H9 (cell line): ENCODE measurements at regions not wholly inside any gene's neighbourhood (a gene's known extent, or its start where the extent isn't known, plus 50 kb on each side); places are given as distances from the start of the nearest gene placed in this dataset.

Experiments
- DNase-seq: peaks from one replicate; pipeline ENCODE4 v3.0.0-alpha.2; 2017
- H2AFZ ChIP-seq: one replicate; pipeline ENCODE4 v1.6.1; 2013; ENCODE audit warnings: mild to moderate bottlenecking, low read length, control low read depth, moderate library complexity
- H2AK5ac ChIP-seq: 2 replicates; pipeline ENCODE4 v1.6.1; 2013; ENCODE audit warnings: low read length, control low read depth, mixed read lengths; ENCODE audit not compliant: insufficient read length
- H2BK120ac ChIP-seq: one replicate; pipeline ENCODE4 v1.6.1; 2013; ENCODE audit warnings: low read depth, mild to moderate bottlenecking, low read length, control low read depth, inconsistent platforms; ENCODE audit not compliant: poor library complexity, severe bottlenecking
- H2BK12ac ChIP-seq: 2 replicates; pipeline ENCODE4 v1.6.1; 2013; ENCODE audit warnings: low read length, control low read depth, mixed read lengths, low read depth; ENCODE audit not compliant: insufficient read length
- H2BK15ac ChIP-seq: 2 replicates; pipeline ENCODE4 v1.6.1; 2013; ENCODE audit warnings: low read depth, low read length, control low read depth
- H2BK20ac ChIP-seq: one replicate; pipeline ENCODE4 v1.6.1; 2013; ENCODE audit warnings: low read depth, mild to moderate bottlenecking, low read length, control low read depth, inconsistent platforms; ENCODE audit not compliant: poor library complexity, severe bottlenecking
- H2BK5ac ChIP-seq: 2 replicates; pipeline ENCODE4 v1.6.1; 2013; ENCODE audit warnings: low read length, control low read depth, mixed read lengths; ENCODE audit not compliant: insufficient read length
- H3K14ac ChIP-seq: 2 replicates; pipeline ENCODE4 v1.6.1; 2013; ENCODE audit warnings: low read length, control low read depth; ENCODE audit not compliant: insufficient read depth
- H3K18ac ChIP-seq: 2 replicates; pipeline ENCODE4 v1.6.1; 2013; ENCODE audit warnings: low read depth, mild to moderate bottlenecking, mixed read lengths, low read length, control low read depth; ENCODE audit not compliant: insufficient read length
- H3K23ac ChIP-seq: 2 replicates; pipeline ENCODE4 v1.6.1; 2013; ENCODE audit warnings: low read length, control low read depth, mixed read lengths, low read depth; ENCODE audit not compliant: insufficient read length
- H3K23me2 ChIP-seq: 2 replicates; pipeline ENCODE4 v1.6.1; 2013; ENCODE audit warnings: low read depth, mild to moderate bottlenecking, mixed read lengths, low read length, control low read depth; ENCODE audit not compliant: insufficient read length, poor library complexity, severe bottlenecking
- H3K27ac ChIP-seq: 2 replicates; pipeline ENCODE4 v1.5.1; 2013; ENCODE audit warnings: low read length, control low read depth, mixed read lengths, low read depth; ENCODE audit not compliant: insufficient read length
- H3K27me3 ChIP-seq: 2 replicates; pipeline ENCODE4 v1.6.1; 2013; ENCODE audit warnings: low read length, control low read depth, inconsistent platforms; ENCODE audit not compliant: insufficient read depth
- H3K4ac ChIP-seq: 2 replicates; pipeline ENCODE4 v1.6.1; 2013; ENCODE audit warnings: low read depth, mild to moderate bottlenecking, control low read depth, inconsistent platforms, low read length, moderate library complexity
- H3K4me1 ChIP-seq: 2 replicates; pipeline ENCODE4 v1.6.1; 2013; ENCODE audit warnings: low read length, control low read depth, inconsistent platforms; ENCODE audit not compliant: insufficient read depth
- H3K4me2 ChIP-seq: 2 replicates; pipeline ENCODE4 v1.6.1; 2013; ENCODE audit warnings: low read length, control low read depth, mixed read lengths; ENCODE audit not compliant: insufficient read length, insufficient read depth
- H3K56ac ChIP-seq: 2 replicates; pipeline ENCODE4 v1.6.1; 2013; ENCODE audit warnings: low read depth, mild to moderate bottlenecking, mixed read lengths, low read length, control low read depth; ENCODE audit not compliant: insufficient read length
- H3K79me1 ChIP-seq: 2 replicates; pipeline ENCODE4 v1.6.1; 2013; ENCODE audit warnings: low read depth, mild to moderate bottlenecking, moderate library complexity, low read length, control low read depth, inconsistent platforms; ENCODE audit not compliant: insufficient read depth, poor library complexity, severe bottlenecking
- H3K79me2 ChIP-seq: 2 replicates; pipeline ENCODE4 v1.6.1; 2013; ENCODE audit warnings: low read length, control low read depth, inconsistent platforms; ENCODE audit not compliant: insufficient read depth
- H3K9ac ChIP-seq: 2 replicates; pipeline ENCODE4 v1.6.1; 2013; ENCODE audit warnings: low read length, control low read depth, mixed read lengths; ENCODE audit not compliant: insufficient read length; ENCODE audit errors: extremely low read depth
- H3K9me3 ChIP-seq: one replicate; pipeline ENCODE4 v1.6.1; 2013; ENCODE audit warnings: low read depth, low read length, inconsistent platforms; ENCODE audit not compliant: control insufficient read depth
- H3T11ph ChIP-seq: one replicate; pipeline ENCODE4 v1.6.1; 2013; ENCODE audit warnings: mild to moderate bottlenecking, low read length, control low read depth, inconsistent platforms
- H4K20me1 ChIP-seq: one replicate; pipeline ENCODE4 v1.6.1; 2013; ENCODE audit not compliant: control insufficient read depth, insufficient read length, insufficient read depth
- H4K5ac ChIP-seq: 2 replicates; pipeline ENCODE4 v1.6.1; 2013; ENCODE audit warnings: low read depth, mild to moderate bottlenecking, mixed read lengths, low read length, control low read depth; ENCODE audit not compliant: insufficient read length
- H4K8ac ChIP-seq: replicated peaks from 2 replicates; pipeline ENCODE4 v1.6.1; 2013; ENCODE audit warnings: low read length, control low read depth, mixed read lengths, low read depth; ENCODE audit not compliant: insufficient read length
- H4K91ac ChIP-seq: 2 replicates; pipeline ENCODE4 v1.6.1; 2013; ENCODE audit warnings: low read depth, mild to moderate bottlenecking, moderate library complexity, mixed read lengths, low read length, control low read depth; ENCODE audit not compliant: insufficient read length
- H3K27ac Mint-ChIP-seq, 3 experiments: 2 replicates in 2 of 3; 3 replicates in 1 of 3; pipeline ENCODE4 v1.8.0; 2020 to 2021; ENCODE audit warnings: mixed read lengths in 3 of 3, mild to moderate bottlenecking in 1 of 3, moderate library complexity in 1 of 3
- H3K27me3 Mint-ChIP-seq: 2 replicates; pipeline ENCODE4 v1.8.0; 2021; ENCODE audit warnings: low read depth, mild to moderate bottlenecking, moderate library complexity, mixed read lengths
- H3K36me3 Mint-ChIP-seq, 3 experiments: 2 replicates in 2 of 3; 3 replicates in 1 of 3; pipeline ENCODE4 v1.8.0; 2020 to 2021; ENCODE audit warnings: low read depth in 3 of 3, mixed read lengths in 3 of 3; ENCODE audit not compliant: insufficient read depth in 1 of 3
- H3K4me1 Mint-ChIP-seq, 2 experiments: 2 replicates each; pipeline ENCODE4 v1.8.0; 2020; ENCODE audit warnings: mixed read lengths in 2 of 2
- H3K4me3 Mint-ChIP-seq, 2 experiments: 2 replicates in 1 of 2; 3 replicates in 1 of 2; pipeline ENCODE4 v1.8.0; 2020 to 2021; ENCODE audit warnings: mild to moderate bottlenecking in 2 of 2, mixed read lengths in 2 of 2, moderate library complexity in 1 of 2
- H3K9me3 Mint-ChIP-seq, 2 experiments: 2 replicates in 1 of 2; 3 replicates in 1 of 2; pipeline ENCODE4 v1.8.0; 2020; ENCODE audit warnings: mild to moderate bottlenecking in 2 of 2, mixed read lengths in 2 of 2, moderate library complexity in 1 of 2
- CTCF ChIP-seq: fragments of 200-600 bp; sonication (generic); conservative IDR thresholded peaks from 3 replicates; pipeline ENCODE4 v1.8.0; 2021; ENCODE audit warnings: antibody characterized with exemption, mild to moderate bottlenecking

- no peak overlapping the region for H2BK15ac ChIP-seq
- H3K27me3 ChIP-seq: no peaks in the 10 kb centered on the region
- no peaks in the 10 kb centered on the region for H3K23me2 ChIP-seq
- DNase-seq: no peak
- no peak overlapping the region for H2AK5ac ChIP-seq
- no peak overlapping the region for H3K23ac ChIP-seq
- no peak overlapping the region for H2BK20ac ChIP-seq
- Mint-ChIP-seq H3K27me3 (no peaks in the 10 kb centered on the region), H3K27ac (no peak overlapping the region), H3K9me3 (no peaks in the 10 kb centered on the region), H3K4me3 (no peak overlapping the region), H3K4me1 (no peaks in the 10 kb centered on the region), H3K36me3 (no peaks in the 10 kb centered on the region)
- H3K79me1 ChIP-seq: no peaks in the 10 kb centered on the region
- no peak overlapping the region for H4K5ac ChIP-seq
- no peak overlapping the region for H4K91ac ChIP-seq
- no peak overlapping the region for H3K18ac ChIP-seq
- H4K8ac ChIP-seq: no peak overlapping the region
- no peak overlapping the region for H3K56ac ChIP-seq
- no peak overlapping the region for H3K4ac ChIP-seq
- no peaks in the 10 kb centered on the region for H3K4me1 ChIP-seq
- H3K14ac ChIP-seq: no peak overlapping the region
- H3K79me2 ChIP-seq: no peaks in the 10 kb centered on the region
- H3T11ph ChIP-seq: no peak overlapping the region
- H3K9ac ChIP-seq: no peak overlapping the region
- no peak overlapping the region for H3K27ac ChIP-seq
- no peak overlapping the region for H2BK5ac ChIP-seq
- H2BK12ac ChIP-seq: no peak overlapping the region
- TF ChIP-seq CTCF: no peak
- H3K9me3 ChIP-seq: no peaks in the 10 kb centered on the region
- H2AFZ ChIP-seq: no peak overlapping the region
- no peaks in the 10 kb centered on the region for H4K20me1 ChIP-seq
- no peak overlapping the region for H2BK120ac ChIP-seq
- H3K4me2 ChIP-seq: no peak overlapping the region
Measured at GRCh38 chr15:87340370-87340769, 916.2 kb downstream of the NTRK3 start.
